ENCODE measurements at regions not wholly inside any gene's neighbourhood (a gene's known extent, or its start where the extent isn't known, plus 50 kb on each side); places are given as distances from the start of the nearest gene placed in this dataset.
A peak's percentile ranks its signal among the peaks of the same experiment; 100 is the strongest.

GRCh38 chr14:28323951-28324741, 442.4 kb upstream of the FOXG1 start:
- no peak overlapping the region for H3K4me3 ChIP-seq (ENCODE audit: low read depth, low read length)
- H3K36me3 ChIP-seq (ENCODE audit: control insufficient read depth, insufficient read depth, low read length), result no peaks in the 10 kb centered on the region
- no peaks in the 10 kb centered on the region for H3K27me3 ChIP-seq (ENCODE audit: control insufficient read depth, insufficient read depth, low read length)
- no peak for TF ChIP-seq CTCF (IDR thresholded peaks at IDR 0.05; ENCODE audit: insufficient read depth, low read length, poor library complexity, severe bottlenecking)
- no peak for DNase-seq (ENCODE audit: low read depth)

GRCh38 chr14:28340816-28341215, 425.8 kb upstream of the FOXG1 start:
- no peak overlapping the region for H3K4me3 ChIP-seq (ENCODE audit: low read depth, low read length)
- no peak for TF ChIP-seq CTCF (IDR thresholded peaks at IDR 0.05; ENCODE audit: insufficient read depth, low read length, poor library complexity, severe bottlenecking)
- DNase-seq (ENCODE audit: low read depth), result no peak
- no peaks in the 10 kb centered on the region for H3K36me3 ChIP-seq (ENCODE audit: control insufficient read depth, insufficient read depth, low read length)
- no peaks in the 10 kb centered on the region for H3K27me3 ChIP-seq (ENCODE audit: control insufficient read depth, insufficient read depth, low read length)

- no peaks in the 10 kb centered on the region for H3K36me3 ChIP-seq (ENCODE audit: control insufficient read depth, insufficient read depth, low read length)
- H3K4me3 ChIP-seq (ENCODE audit: low read depth, low read length), result no peak overlapping the region
- DNase-seq (ENCODE audit: low read depth), result peak; percentile 57
- no peaks in the 10 kb centered on the region for H3K27me3 ChIP-seq (ENCODE audit: control insufficient read depth, insufficient read depth, low read length)
- TF ChIP-seq CTCF (IDR thresholded peaks at IDR 0.05; ENCODE audit: insufficient read depth, low read length, poor library complexity, severe bottlenecking), result no peak
Measured at GRCh38 chr14:28344381-28344780, 422.2 kb upstream of the FOXG1 start.

- H3K36me3 ChIP-seq (ENCODE audit: control insufficient read depth, insufficient read depth, low read length), result no peaks in the 10 kb centered on the region
- no peaks in the 10 kb centered on the region for H3K27me3 ChIP-seq (ENCODE audit: control insufficient read depth, insufficient read depth, low read length)
- H3K4me3 ChIP-seq (ENCODE audit: low read depth, low read length), result no peak overlapping the region
- TF ChIP-seq CTCF (IDR thresholded peaks at IDR 0.05; ENCODE audit: insufficient read depth, low read length, poor library complexity, severe bottlenecking), result no peak
- no peak for DNase-seq (ENCODE audit: low read depth)
Measured at GRCh38 chr14:28348797-28349196, 417.8 kb upstream of the FOXG1 start.

GRCh38 chr14:28356819-28357218, 409.8 kb upstream of the FOXG1 start:
- Histone ChIP-seq H3K27me3 (ENCODE audit: control insufficient read depth, insufficient read depth, low read length) (no peaks in the 10 kb centered on the region), H3K4me3 (ENCODE audit: low read depth, low read length) (no peak overlapping the region), H3K36me3 (ENCODE audit: control insufficient read depth, insufficient read depth, low read length) (no peaks in the 10 kb centered on the region)
- no peak for DNase-seq (ENCODE audit: low read depth)
- TF ChIP-seq CTCF (IDR thresholded peaks at IDR 0.05; ENCODE audit: insufficient read depth, low read length, poor library complexity, severe bottlenecking), result no peak

GRCh38 chr14:28361486-28361885, 405.1 kb upstream of the FOXG1 start:
- no peak for TF ChIP-seq CTCF (IDR thresholded peaks at IDR 0.05; ENCODE audit: insufficient read depth, low read length, poor library complexity, severe bottlenecking)
- H3K36me3 ChIP-seq (ENCODE audit: control insufficient read depth, insufficient read depth, low read length), result no peaks in the 10 kb centered on the region
- H3K27me3 ChIP-seq (ENCODE audit: control insufficient read depth, insufficient read depth, low read length), result no peaks in the 10 kb centered on the region
- H3K4me3 ChIP-seq (ENCODE audit: low read depth, low read length), result no peak overlapping the region
- DNase-seq (ENCODE audit: low read depth), result no peak

Measured in kidney epithelial cell (primary cell).